ENCODE measurements at regions not wholly inside any gene's neighbourhood (a gene's known extent, or its start where the extent isn't known, plus 50 kb on each side); places are given as distances from the start of the nearest gene placed in this dataset.
"Not testable (repeated sequence)": the region's sequence is repeated elsewhere in the genome, so short reads cannot be mapped to it uniquely, and the experiment has no call there.

DNA sequence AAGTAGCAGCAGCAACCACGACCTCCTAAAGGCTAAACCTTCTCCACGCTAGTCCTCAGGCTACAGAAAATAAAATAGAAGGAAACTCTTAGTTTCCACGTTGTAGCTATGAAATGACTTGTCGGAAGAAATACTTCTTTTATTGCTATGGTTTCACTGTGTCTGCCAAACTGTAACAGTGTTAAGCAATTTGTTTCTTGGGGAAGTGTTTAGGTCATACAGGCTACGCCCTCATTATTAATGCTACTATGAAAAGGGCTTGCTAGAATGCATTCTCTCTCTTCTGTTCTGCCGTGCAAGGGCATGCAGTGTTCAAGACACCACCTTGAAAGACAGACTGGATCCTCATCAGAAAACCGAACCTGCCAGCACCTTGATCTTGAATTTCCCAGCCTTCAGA lies 462.7 kb downstream of the PLOD2 start:
- TF ChIP-seq, protein P1, sequence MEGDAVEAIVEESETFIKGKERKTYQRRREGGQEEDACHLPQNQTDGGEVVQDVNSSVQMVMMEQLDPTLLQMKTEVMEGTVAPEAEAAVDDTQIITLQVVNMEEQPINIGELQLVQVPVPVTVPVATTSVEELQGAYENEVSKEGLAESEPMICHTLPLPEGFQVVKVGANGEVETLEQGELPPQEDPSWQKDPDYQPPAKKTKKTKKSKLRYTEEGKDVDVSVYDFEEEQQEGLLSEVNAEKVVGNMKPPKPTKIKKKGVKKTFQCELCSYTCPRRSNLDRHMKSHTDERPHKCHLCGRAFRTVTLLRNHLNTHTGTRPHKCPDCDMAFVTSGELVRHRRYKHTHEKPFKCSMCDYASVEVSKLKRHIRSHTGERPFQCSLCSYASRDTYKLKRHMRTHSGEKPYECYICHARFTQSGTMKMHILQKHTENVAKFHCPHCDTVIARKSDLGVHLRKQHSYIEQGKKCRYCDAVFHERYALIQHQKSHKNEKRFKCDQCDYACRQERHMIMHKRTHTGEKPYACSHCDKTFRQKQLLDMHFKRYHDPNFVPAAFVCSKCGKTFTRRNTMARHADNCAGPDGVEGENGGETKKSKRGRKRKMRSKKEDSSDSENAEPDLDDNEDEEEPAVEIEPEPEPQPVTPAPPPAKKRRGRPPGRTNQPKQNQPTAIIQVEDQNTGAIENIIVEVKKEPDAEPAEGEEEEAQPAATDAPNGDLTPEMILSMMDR (IDR thresholded peaks at IDR 0.05; ENCODE audit: extremely low read depth, missing control alignments), result no peak
- DNase-seq (ENCODE audit: low spot score), result no peak

DNA sequence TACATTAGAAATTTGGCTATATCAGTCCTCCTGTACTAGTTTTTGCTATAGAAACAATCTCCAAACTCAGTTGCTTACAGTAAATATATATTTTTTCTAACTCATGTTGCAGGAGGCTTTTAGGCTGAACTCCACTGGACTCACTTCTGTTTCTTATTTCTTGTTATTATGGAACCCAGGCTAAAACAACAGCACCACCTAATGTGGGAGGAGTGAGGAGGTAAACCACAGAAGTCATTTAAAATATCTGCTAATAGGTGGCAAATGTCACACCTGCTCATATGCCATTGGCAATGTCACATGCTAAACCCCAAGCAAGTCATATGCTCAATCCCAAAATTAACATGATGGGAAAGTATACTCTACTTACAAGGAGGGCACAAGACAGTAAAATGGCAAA lies 462.2 kb downstream of the PLOD2 start:
- no peak for DNase-seq (ENCODE audit: low spot score)
- TF ChIP-seq, protein P1 (IDR thresholded peaks at IDR 0.05; ENCODE audit: extremely low read depth, missing control alignments), result no peak

- DNase-seq (ENCODE audit: low spot score), result no peak
- TF ChIP-seq, protein P1 (IDR thresholded peaks at IDR 0.05; ENCODE audit: extremely low read depth, missing control alignments), result no peak
These were observed 457.0 kb downstream of the PLOD2 start for GRCh38 chr3:145704020-145704419.

- DNase-seq (ENCODE audit: low spot score), result not testable (repeated sequence)
These were observed 451.2 kb downstream of the PLOD2 start for GRCh38 chr3:145709779-145710178.

- TF ChIP-seq, protein P1 (IDR thresholded peaks at IDR 0.05; ENCODE audit: extremely low read depth, missing control alignments), result no peak
These were observed 444.5 kb downstream of the PLOD2 start for GRCh38 chr3:145716519-145716918.

DNA sequence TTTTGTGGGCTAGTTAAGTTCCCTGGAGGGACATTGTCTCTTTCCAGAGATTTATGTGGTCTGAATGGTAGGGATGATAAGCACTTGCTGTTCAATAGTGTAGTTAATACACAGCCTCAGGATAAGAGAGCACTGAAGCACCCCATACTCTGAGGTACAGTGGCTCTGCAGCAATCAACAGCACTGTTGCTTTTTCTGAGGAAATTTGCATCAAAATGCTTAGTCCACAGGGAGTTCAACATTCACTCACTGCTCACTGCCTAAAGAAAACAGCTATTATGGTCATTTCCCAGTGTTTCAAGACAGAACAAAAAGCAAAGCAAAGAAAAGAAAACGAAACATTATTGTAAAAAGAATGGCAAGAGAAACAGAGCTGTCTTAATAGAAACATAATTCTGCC lies 441.9 kb downstream of the PLOD2 start:
- TF ChIP-seq, protein P1 (IDR thresholded peaks at IDR 0.05; ENCODE audit: extremely low read depth, missing control alignments), result no peak
- no peak for DNase-seq (ENCODE audit: low spot score)

More at GRCh38 chr3:145716519-145716918, 444.5 kb downstream of the PLOD2 start:
- no peak for DNase-seq (ENCODE audit: low spot score)

- no peak for DNase-seq (ENCODE audit: low spot score)
- TF ChIP-seq, protein P1 (IDR thresholded peaks at IDR 0.05; ENCODE audit: extremely low read depth, missing control alignments), result no peak
These were observed 439.6 kb downstream of the PLOD2 start for GRCh38 chr3:145721273-145721805.

- no peak for DNase-seq (ENCODE audit: low spot score)
These were observed 439.2 kb downstream of the PLOD2 start for GRCh38 chr3:145721815-145722214.

More at GRCh38 chr3:145721815-145722214, 439.2 kb downstream of the PLOD2 start:
- TF ChIP-seq, protein P1 (IDR thresholded peaks at IDR 0.05; ENCODE audit: extremely low read depth, missing control alignments), result no peak
